Activated naive CD4-positive, alpha-beta T cell treated with anti-CD3 and anti-CD28 coated beads for 36 hours (primary cell): ENCODE measurements at regions not wholly inside any gene's neighbourhood (a gene's known extent, or its start where the extent isn't known, plus 50 kb on each side); places are given as distances from the start of the nearest gene placed in this dataset.
"Not testable (repeated sequence)": the region's sequence is repeated elsewhere in the genome, so short reads cannot be mapped to it uniquely, and the experiment has no call there.

Experiments used
- CTCF ChIA-PET: fragments of 350-600 bp; sonication (Branson Sonifier 250); formaldehyde crosslinking; loops from one replicate; lab custom pipeline; 2021; ENCODE audit warnings: antibody characterized with exemption; lab: Charles Lee
- DNase-seq: peaks from one replicate; pipeline ENCODE4 v3.0.0-alpha.2; 2020
- H3K27ac Mint-ChIP-seq: one replicate; pipeline ENCODE4 v1.8.0; 2021; ENCODE audit warnings: mild to moderate bottlenecking, mixed read lengths
- H3K27me3 Mint-ChIP-seq: one replicate; pipeline ENCODE4 v1.8.0; 2021; ENCODE audit warnings: low read depth, mixed read lengths
- H3K36me3 Mint-ChIP-seq: one replicate; pipeline ENCODE4 v1.8.0; 2021; ENCODE audit warnings: low read depth, mixed read lengths
- H3K4me1 Mint-ChIP-seq: one replicate; pipeline ENCODE4 v1.8.0; 2021; ENCODE audit warnings: low read depth, mixed read lengths
- H3K4me3 Mint-ChIP-seq: one replicate; pipeline ENCODE4 v1.8.0; 2021; ENCODE audit warnings: mild to moderate bottlenecking, moderate library complexity, mixed read lengths
- H3K9me3 Mint-ChIP-seq: one replicate; pipeline ENCODE4 v1.8.0; 2021; ENCODE audit warnings: mixed read lengths
- intact Hi-C: fragments of 100-400 bp; cut with micrococcal nuclease; formaldehyde crosslinking; loops from one replicate; pipeline ENCODE4 v1.15.1; 2023

DNA sequence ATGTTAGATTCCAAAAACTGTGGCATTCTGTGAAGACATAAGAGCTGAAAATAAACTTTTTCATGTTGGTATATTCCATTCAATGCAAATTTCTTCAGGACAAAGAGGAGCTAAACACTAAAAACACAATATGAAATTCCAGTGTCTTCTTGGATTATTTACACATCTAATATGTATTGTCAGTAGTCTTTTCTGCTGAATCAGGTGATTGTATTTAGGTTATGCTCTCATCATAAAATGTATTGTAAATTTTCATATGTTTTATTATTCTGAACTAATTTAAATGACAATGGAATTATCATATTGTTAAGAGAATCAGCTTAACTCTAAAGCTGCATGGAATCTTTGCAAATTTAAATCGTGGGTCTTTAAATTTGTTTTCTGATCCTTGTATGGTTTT is 526.7 kb downstream of the PDHA2 start:
- no peaks in the 10 kb centered on the region for H3K36me3 Mint-ChIP-seq
- H3K27ac Mint-ChIP-seq = no peak overlapping the region
- H3K9me3 Mint-ChIP-seq = peaks cover 7% of the 10 kb centered on the region
- H3K4me3 Mint-ChIP-seq = no peak overlapping the region
- no peak for DNase-seq
- no peaks in the 10 kb centered on the region for H3K4me1 Mint-ChIP-seq
- CTCF ChIA-PET = interaction anchor here (0.6 kb wide), 1 partner anchor 17 kb away, joined by 5 read pairs; no protein-coding TSS in a partner anchor
- no peaks in the 10 kb centered on the region for H3K27me3 Mint-ChIP-seq
- intact Hi-C loops = no loop called here

DNA sequence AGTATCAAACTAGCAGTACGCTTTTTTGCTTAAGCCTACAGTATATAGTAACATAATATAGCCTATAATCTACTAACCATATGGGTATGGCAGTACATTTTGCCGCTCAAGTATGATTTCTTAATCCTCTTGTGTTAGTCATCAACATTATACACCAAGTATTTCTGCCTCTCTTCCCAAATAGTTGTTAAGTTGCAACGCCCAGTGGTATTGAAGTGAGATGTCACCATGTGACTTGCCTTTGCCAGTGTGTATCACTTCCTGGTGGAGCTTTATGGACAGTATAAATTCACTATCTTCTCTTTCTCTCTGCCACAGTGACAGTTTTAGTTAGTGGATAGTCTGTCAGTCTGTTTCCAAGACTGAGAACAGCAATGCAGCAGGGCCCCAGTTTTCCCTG is 535.5 kb downstream of the PDHA2 start:
- no peak for DNase-seq
- peaks cover 5% of the 10 kb centered on the region for H3K9me3 Mint-ChIP-seq
- no peak overlapping the region for H3K4me3 Mint-ChIP-seq

DNA sequence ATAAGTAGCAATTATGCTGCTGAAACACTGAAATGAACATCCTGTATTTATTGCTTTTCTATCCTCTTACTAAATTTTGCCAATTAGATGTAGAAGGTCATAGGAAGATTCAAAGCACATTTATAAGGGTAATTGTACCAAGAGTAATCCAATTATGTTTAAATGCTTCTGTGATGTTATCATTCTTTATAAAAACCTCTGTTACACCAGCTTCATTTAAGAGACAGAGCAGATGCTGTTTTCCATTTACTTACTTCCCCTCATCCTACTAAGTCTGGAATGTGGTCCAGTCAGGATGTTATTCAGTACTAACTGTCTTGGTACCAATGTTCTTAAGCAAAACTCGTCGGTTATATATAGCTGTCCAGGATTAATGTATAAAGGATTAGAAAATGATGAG is 539.6 kb downstream of the PDHA2 start:
- Mint-ChIP-seq H3K4me1 (no peaks in the 10 kb centered on the region), H3K27me3 (no peaks in the 10 kb centered on the region), H3K4me3 (no peak overlapping the region), H3K36me3 (no peaks in the 10 kb centered on the region), H3K9me3 (no peaks in the 10 kb centered on the region), H3K27ac (no peak overlapping the region)
- CTCF ChIA-PET = no interaction called here
- intact Hi-C loops = no loop called here
- no peak for DNase-seq

More for the DNA sequence above, 535.5 kb downstream of the PDHA2 start:
- intact Hi-C loops = no loop called here
- no peaks in the 10 kb centered on the region for H3K27me3 Mint-ChIP-seq
- H3K4me1 Mint-ChIP-seq = no peaks in the 10 kb centered on the region
- CTCF ChIA-PET = no interaction called here
- no peak overlapping the region for H3K27ac Mint-ChIP-seq
- H3K36me3 Mint-ChIP-seq = no peaks in the 10 kb centered on the region

DNA sequence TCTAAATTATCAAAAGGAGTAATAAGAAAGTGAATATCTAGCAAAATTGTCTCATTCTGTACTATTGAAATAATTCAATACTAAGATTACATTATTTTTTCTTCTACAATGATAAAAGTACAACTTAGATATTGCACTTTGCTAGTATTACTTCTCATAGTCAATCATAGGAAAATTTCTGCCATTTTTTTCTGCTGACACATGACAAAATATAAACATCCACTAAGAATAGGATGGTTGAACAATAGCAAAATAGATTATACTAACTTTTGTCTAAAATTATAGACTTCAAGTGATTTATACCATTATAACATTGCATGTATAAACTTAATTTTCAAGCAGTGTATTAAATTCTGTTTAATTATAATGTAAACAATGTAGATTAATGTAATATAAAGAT is 540.2 kb downstream of the PDHA2 start:
- Mint-ChIP-seq H3K4me3 (no peak overlapping the region), H3K4me1 (no peaks in the 10 kb centered on the region), H3K36me3 (no peaks in the 10 kb centered on the region), H3K27ac (no peak overlapping the region), H3K9me3 (no peaks in the 10 kb centered on the region), H3K27me3 (no peaks in the 10 kb centered on the region)
- DNase-seq = no peak
- CTCF ChIA-PET = no interaction called here
- intact Hi-C loops = no loop called here

DNA sequence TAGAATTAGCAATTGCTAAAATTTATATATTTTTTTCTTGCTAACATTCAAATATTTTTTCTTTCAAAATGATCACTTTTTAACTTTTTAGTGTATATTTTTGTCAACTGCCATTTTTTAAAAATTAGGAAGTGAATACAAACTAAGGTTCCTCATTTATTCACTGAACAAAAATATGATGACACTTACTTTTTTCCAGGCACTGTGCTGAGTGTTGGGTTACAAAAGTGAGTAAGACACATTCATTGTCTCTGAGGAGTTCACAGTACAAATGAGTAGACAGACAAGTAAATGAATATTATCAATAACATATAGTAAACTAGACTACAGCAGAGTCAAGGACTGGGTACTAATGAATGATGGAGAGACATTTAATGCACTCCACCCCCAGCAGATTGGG is 543.5 kb downstream of the PDHA2 start:
- CTCF ChIA-PET = no interaction called here
- H3K36me3 Mint-ChIP-seq = no peaks in the 10 kb centered on the region
- no peaks in the 10 kb centered on the region for H3K9me3 Mint-ChIP-seq
- no peaks in the 10 kb centered on the region for H3K4me1 Mint-ChIP-seq
- no peak overlapping the region for H3K27ac Mint-ChIP-seq
- DNase-seq = no peak
- intact Hi-C loops = no loop called here
- H3K27me3 Mint-ChIP-seq = no peaks in the 10 kb centered on the region
- H3K4me3 Mint-ChIP-seq = no peak overlapping the region

DNA sequence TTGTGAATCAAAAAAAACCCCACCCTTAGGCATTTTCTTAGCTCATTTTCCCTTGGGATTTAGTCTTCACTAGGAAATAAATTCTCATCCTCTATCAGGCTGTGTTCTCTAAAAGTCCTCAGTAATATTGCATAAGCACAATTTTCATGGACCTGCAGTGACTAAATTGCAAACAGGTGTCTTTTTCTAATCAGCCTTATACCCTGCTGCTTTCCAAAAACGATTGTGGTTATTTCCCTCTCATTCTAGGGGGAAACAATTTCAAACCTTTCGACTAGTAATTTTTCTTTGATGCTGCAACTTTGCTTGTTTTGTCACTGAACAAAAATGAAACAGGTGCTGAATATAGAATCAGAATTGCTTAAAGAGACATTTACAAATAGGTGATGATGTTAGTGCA is 549.9 kb downstream of the PDHA2 start:
- DNase-seq = no peak
- Mint-ChIP-seq H3K4me1 (no peaks in the 10 kb centered on the region), H3K4me3 (no peak overlapping the region), H3K9me3 (peaks cover 3% of the 10 kb centered on the region), H3K27ac (no peak overlapping the region), H3K27me3 (no peaks in the 10 kb centered on the region), H3K36me3 (no peaks in the 10 kb centered on the region)
- CTCF ChIA-PET = no interaction called here
- intact Hi-C loops = no loop called here

DNA sequence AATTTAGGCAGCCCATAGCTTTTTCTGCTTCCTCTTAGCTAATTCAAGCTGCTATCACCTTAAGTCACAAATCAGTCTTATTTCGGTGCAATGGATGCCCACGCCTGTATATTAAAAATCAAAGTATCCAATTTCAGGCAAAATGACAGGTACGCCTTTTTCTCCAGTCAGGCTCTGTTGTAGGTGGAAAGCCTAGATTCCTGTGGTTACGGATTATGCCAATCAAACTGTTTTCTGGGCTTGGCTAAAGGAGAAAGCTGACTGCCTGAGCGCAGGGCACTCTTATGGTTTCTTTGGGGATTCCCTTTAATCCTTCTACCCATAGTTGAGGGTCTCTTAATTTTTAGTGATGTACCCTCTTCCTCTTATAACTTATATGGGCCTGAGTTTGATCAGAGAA is 550.5 kb downstream of the PDHA2 start:
- H3K4me1 Mint-ChIP-seq = no peaks in the 10 kb centered on the region

DNA sequence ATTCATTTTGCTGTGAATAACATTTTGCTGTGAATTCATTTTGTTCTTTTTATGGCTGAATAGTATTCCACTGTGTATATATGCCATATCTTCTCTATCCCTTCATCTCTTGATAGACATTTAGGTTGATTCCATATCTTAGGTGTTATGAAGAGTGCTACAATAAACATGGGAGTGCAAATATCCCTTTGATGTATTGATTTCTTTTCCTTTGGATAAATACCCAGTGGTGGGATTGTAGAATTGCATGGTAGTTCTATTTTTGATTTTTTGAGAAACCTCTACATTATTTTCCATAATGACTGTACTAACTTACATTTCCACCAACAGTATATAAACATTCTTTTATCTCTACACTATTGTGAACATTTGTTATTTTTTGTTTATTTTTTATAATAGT is 555.9 kb downstream of the PDHA2 start:
- H3K9me3 Mint-ChIP-seq = peaks cover 5% of the 10 kb centered on the region
- H3K4me1 Mint-ChIP-seq = no peaks in the 10 kb centered on the region
- CTCF ChIA-PET = no interaction called here
- no peaks in the 10 kb centered on the region for H3K36me3 Mint-ChIP-seq
- no peak overlapping the region for H3K27ac Mint-ChIP-seq
- no peaks in the 10 kb centered on the region for H3K27me3 Mint-ChIP-seq
- intact Hi-C loops = no loop called here
- DNase-seq = no peak
- H3K4me3 Mint-ChIP-seq = no peak overlapping the region

More for the DNA sequence above, 550.5 kb downstream of the PDHA2 start:
- Mint-ChIP-seq H3K9me3 (peaks cover 4% of the 10 kb centered on the region), H3K36me3 (no peaks in the 10 kb centered on the region), H3K4me3 (no peak overlapping the region), H3K27me3 (no peaks in the 10 kb centered on the region), H3K27ac (no peak overlapping the region)
- DNase-seq = no peak
- intact Hi-C loops = no loop called here
- CTCF ChIA-PET = no interaction called here

DNA sequence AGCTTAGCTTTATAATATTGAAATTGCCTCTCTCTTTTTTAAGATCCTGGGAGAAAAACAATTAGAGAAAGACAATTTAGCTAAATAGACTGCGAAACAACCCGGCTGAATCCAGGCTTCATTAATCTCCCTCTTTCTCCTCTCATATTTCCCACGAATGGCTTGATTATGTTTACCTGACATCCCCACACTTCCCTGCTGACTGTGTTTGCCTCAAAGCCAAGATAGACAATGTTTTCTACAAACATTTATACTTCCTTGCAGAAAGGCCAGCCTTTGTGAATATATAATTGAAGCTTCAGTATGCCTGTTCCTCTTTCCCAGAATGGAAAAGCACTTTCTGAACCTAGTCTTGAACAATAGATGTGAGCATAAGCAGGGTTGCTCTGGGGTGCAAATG is 566.8 kb downstream of the PDHA2 start:
- no peak for DNase-seq
- peaks cover 1% of the 10 kb centered on the region for H3K9me3 Mint-ChIP-seq
- H3K36me3 Mint-ChIP-seq = no peaks in the 10 kb centered on the region
- no peak overlapping the region for H3K4me3 Mint-ChIP-seq
- intact Hi-C loops = no loop called here
- H3K4me1 Mint-ChIP-seq = no peaks in the 10 kb centered on the region
- H3K27ac Mint-ChIP-seq = no peak overlapping the region
- CTCF ChIA-PET = no interaction called here
- H3K27me3 Mint-ChIP-seq = no peaks in the 10 kb centered on the region

DNA sequence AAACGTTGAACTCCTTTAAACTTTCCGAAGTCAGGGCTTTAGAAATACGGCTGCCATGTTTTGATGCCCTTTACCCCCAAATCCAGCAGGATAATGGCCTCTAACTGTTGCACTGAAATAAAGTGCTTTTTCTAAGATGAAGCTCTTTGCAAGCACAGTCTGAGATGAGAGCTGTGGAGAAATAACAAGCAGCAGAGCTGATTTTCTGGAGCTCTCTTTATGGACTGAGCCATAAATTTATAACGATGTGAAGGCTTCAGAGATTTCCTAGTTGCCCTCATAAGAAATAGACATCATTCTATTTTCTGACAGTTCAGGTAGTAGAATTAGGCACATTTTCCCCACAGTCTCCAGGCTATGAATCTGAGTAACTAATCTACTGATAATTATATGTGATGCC is 567.3 kb downstream of the PDHA2 start:
- CTCF ChIA-PET = no interaction called here
- intact Hi-C loops = no loop called here
- Mint-ChIP-seq H3K27ac (no peak overlapping the region), H3K4me1 (no peaks in the 10 kb centered on the region), H3K27me3 (no peaks in the 10 kb centered on the region), H3K9me3 (peaks cover 1% of the 10 kb centered on the region), H3K4me3 (no peak overlapping the region), H3K36me3 (no peaks in the 10 kb centered on the region)
- DNase-seq = no peak

DNA sequence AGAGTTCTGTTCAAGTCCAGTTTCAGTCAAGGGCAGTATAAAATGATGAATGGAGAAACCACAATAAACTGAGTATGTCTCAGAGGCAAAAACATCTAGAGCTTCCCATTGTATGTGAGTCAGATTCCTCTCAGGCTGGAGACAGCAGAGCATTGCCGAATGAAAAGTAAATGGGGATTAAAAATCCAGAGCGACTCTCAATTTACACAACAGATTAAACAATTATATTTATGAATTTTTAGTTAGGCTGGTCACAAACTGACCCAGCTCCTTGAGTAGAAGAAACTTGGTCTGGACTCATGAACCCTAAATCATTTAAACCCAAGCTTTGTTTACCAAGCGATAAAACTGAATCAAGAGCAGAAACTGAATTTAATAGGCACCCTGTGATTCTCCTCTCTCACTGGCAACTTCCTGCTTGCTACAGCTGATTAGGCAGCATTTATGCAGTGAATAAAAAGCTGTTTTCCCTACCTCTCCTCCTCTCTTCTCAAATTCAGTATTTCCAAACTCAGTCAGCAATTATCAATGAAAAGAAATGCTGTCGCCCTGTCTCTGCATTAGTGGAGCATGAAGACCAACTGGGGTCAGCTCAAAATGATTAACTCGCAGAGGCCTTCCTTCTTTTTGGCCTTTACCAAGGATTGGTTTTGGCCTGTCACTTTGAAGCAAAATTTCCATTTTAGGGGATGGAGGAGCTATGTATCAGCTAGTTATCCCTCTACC is 568.0 kb downstream of the PDHA2 start:
- CTCF ChIA-PET = interaction anchor here (0.6 kb wide), 1 partner anchor 662 kb away, joined by 3 read pairs; no protein-coding TSS in a partner anchor
- H3K27me3 Mint-ChIP-seq = no peaks in the 10 kb centered on the region
- H3K4me3 Mint-ChIP-seq = no peak overlapping the region
- no peaks in the 10 kb centered on the region for H3K36me3 Mint-ChIP-seq
- H3K27ac Mint-ChIP-seq = no peak overlapping the region
- no peak for DNase-seq
- no peaks in the 10 kb centered on the region for H3K4me1 Mint-ChIP-seq
- H3K9me3 Mint-ChIP-seq = peaks cover 1% of the 10 kb centered on the region
- intact Hi-C loops = no loop called here

DNA sequence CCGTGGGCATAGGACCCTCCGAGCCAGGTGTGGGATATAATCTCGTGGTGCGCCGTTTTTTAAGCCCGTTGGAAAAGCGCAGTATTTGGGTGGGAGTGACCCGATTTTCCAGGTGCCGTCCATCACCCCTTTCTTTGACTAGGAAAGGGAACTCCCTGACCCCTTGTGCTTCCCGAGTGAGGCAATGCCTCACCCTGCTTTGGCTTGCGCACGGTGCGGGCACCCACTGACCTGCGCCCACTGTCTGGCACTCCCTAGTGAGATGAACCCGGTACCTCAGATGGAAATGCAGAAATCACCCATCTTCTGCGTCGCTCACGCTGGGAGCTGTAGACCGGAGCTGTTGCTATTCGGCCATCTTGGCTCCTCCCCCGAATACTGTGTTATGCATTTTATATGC is 575.0 kb downstream of the PDHA2 start:
- H3K27me3 Mint-ChIP-seq, CTCF ChIA-PET, intact Hi-C loops, H3K36me3 Mint-ChIP-seq, DNase-seq, H3K9me3 Mint-ChIP-seq, H3K4me1 Mint-ChIP-seq, H3K4me3 Mint-ChIP-seq, H3K27ac Mint-ChIP-seq: not testable (repeated sequence)

DNA sequence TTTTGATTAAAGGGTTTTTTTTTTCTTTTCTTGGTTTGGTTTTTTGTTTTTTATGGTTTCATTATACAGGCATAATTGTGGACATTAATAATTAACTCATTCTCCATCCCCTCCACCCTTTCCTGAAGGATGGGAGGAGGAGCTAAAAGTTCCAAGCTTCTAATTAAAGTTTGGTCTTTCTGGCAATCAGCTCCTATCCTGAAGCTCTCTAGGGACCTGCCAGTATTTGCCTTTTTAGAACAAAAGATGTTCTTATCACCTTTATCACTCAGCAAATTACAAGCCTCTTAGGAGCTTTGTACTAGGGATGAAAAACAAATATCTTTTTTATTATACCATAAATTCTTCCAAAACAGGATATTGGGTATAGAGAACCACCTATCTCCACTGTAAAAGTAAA is 589.8 kb downstream of the PDHA2 start:
- Mint-ChIP-seq H3K4me1 (no peaks in the 10 kb centered on the region), H3K4me3 (no peak overlapping the region), H3K27ac (no peak overlapping the region), H3K36me3 (no peaks in the 10 kb centered on the region), H3K9me3 (no peaks in the 10 kb centered on the region), H3K27me3 (no peaks in the 10 kb centered on the region)
- intact Hi-C loops = no loop called here
- DNase-seq = no peak
- CTCF ChIA-PET = interaction anchor here (0.6 kb wide), 1 partner anchor 11 kb away, joined by 4 read pairs; no protein-coding TSS in a partner anchor
